T-cell (primary cell): ENCODE measurements at regions not wholly inside any gene's neighbourhood (a gene's known extent, or its start where the extent isn't known, plus 50 kb on each side); places are given as distances from the start of the nearest gene placed in this dataset.

Experiments used
- ATAC-seq, 4 experiments: fragments of 200-7000 bp in 3 of 4; fragments of 150-1000 bp in 1 of 4; cut with Tn5 transposase; replicated peaks in 1 of 4; 1 replicate in 3 of 4; 2 replicates in 1 of 4; pipeline ENCODE4 v1.10.0; 2021; ENCODE audit warnings: moderate library complexity in 3 of 4, mild to moderate bottlenecking in 2 of 4, moderate number of reproducible peaks in 1 of 4
- CTCF ChIA-PET, 2 donors: fragments of 300-600 bp; sonication (Branson Sonifier 250); formaldehyde crosslinking; loops; one replicate each; lab custom pipeline; 2022; ENCODE audit warnings: antibody characterized with exemption in 2 of 2; lab: Charles Lee
- POLR2A ChIA-PET, 2 donors: fragments of 300-600 bp; sonication (Branson Sonifier 250); formaldehyde crosslinking; loops; one replicate each; lab custom pipeline; 2022; ENCODE audit warnings: antibody characterized with exemption in 2 of 2; lab: Charles Lee
- DNase-seq, 35 experiments: peaks; one replicate each; pipeline versions ENCODE4 v3.0.0 to v3.0.0-alpha.2; 2013 to 2023
- H3K27ac ChIP-seq: one replicate; pipeline ENCODE4 v1.5.1; 2013; ENCODE audit warnings: low read length
- H3K27me3 ChIP-seq, 2 experiments: replicated peaks in 1 of 2; 1 replicate in 1 of 2; 2 replicates in 1 of 2; pipeline versions ENCODE4 v1.6.1 to v1.7.0; 2013; ENCODE audit warnings: low read length in 1 of 2, mixed read lengths in 1 of 2; ENCODE audit not compliant: control insufficient read depth in 2 of 2, insufficient read depth in 2 of 2; ENCODE audit errors: extremely low read depth in 1 of 2
- H3K36me3 ChIP-seq, 2 donors: 1 replicate in 1 of 2; 2 replicates in 1 of 2; pipeline versions ENCODE4 v1.6.1 to v1.7.0; 2013; ENCODE audit warnings: low read length in 1 of 2; ENCODE audit not compliant: control insufficient read depth in 2 of 2, insufficient read depth in 1 of 2; ENCODE audit errors: extremely low read depth in 1 of 2
- H3K4me1 ChIP-seq, 2 experiments: 1 replicate in 1 of 2; 2 replicates in 1 of 2; pipeline versions ENCODE4 v1.6.1 to v1.7.0; 2013; ENCODE audit warnings: low read length in 2 of 2, mixed read lengths in 1 of 2; ENCODE audit not compliant: insufficient read depth in 2 of 2, control insufficient read depth in 1 of 2; ENCODE audit errors: extremely low read depth in 1 of 2
- H3K4me3 ChIP-seq, 2 donors: 1 replicate in 1 of 2; 2 replicates in 1 of 2; pipeline versions ENCODE4 v1.5.1 to v1.7.0; 2013; ENCODE audit warnings: mild to moderate bottlenecking in 2 of 2, low read length in 1 of 2, moderate library complexity in 1 of 2; ENCODE audit not compliant: control insufficient read depth in 1 of 2; ENCODE audit errors: extremely low read depth in 1 of 2
- H3K9me3 ChIP-seq: 2 replicates; pipeline ENCODE4 v1.7.0; 2013
- H3K27ac Mint-ChIP-seq, 2 donors: one replicate each; pipeline ENCODE4 v1.8.0; 2020 to 2021; ENCODE audit warnings: mild to moderate bottlenecking in 2 of 2, mixed read lengths in 2 of 2
- H3K27me3 Mint-ChIP-seq, 2 donors: one replicate each; pipeline ENCODE4 v1.8.0; 2021 to 2022; ENCODE audit warnings: mixed read lengths in 2 of 2
- H3K36me3 Mint-ChIP-seq: one replicate; pipeline ENCODE4 v1.8.0; 2021; ENCODE audit warnings: mixed read lengths
- H3K4me1 Mint-ChIP-seq, 3 donors: one replicate each; pipeline ENCODE4 v1.8.0; 2020 to 2022; ENCODE audit warnings: mixed read lengths in 3 of 3, mild to moderate bottlenecking in 1 of 3
- H3K4me3 Mint-ChIP-seq, 3 donors: one replicate each; pipeline ENCODE4 v1.8.0; 2020 to 2022; ENCODE audit warnings: mild to moderate bottlenecking in 3 of 3, mixed read lengths in 3 of 3, moderate library complexity in 3 of 3
- H3K9me3 Mint-ChIP-seq, 3 donors: one replicate each; pipeline ENCODE4 v1.8.0; 2020 to 2022; ENCODE audit warnings: mixed read lengths in 3 of 3
- WGBS: methylation state at CpG from one replicate; pipeline ENCODE4 v1.1.5; 2013; ENCODE audit warnings: missing lambda C conversion rate; ENCODE audit not compliant: insufficient coverage; 5-methylcytosine and 5-hydroxymethylcytosine counted together

GRCh38 chr14:25622763-25623162 is 572.8 kb upstream of the STXBP6 start:
- H3K27ac Mint-ChIP-seq: no peak overlapping the region
- POLR2A ChIA-PET: no interaction called here
- DNase-seq (no peak), ATAC-seq (no peak)
- no peaks in the 10 kb centered on the region for H3K4me1 Mint-ChIP-seq
- no peaks in the 10 kb centered on the region for H3K9me3 ChIP-seq
- no peaks in the 10 kb centered on the region for H3K36me3 Mint-ChIP-seq
- no peak overlapping the region for H3K4me3 ChIP-seq
- no peak overlapping the region for H3K4me3 Mint-ChIP-seq
- CTCF ChIA-PET: no interaction called here
- H3K27me3 ChIP-seq: no peaks in the 10 kb centered on the region
- peaks cover 18 to 30% (median 23%) of the 10 kb centered on the region in 3 donors for H3K9me3 Mint-ChIP-seq
- no peaks in the 10 kb centered on the region for H3K27me3 Mint-ChIP-seq
- H3K36me3 ChIP-seq: no peaks in the 10 kb centered on the region
- WGBS: no CpG with 5 or more reads among the region's 1 CpG
- H3K27ac ChIP-seq: no peak overlapping the region
- no peaks in the 10 kb centered on the region for H3K4me1 ChIP-seq

GRCh38 chr14:25620515-25620914 is 570.6 kb upstream of the STXBP6 start:
- Mint-ChIP-seq H3K27ac (no peak overlapping the region), H3K4me1 (no peaks in the 10 kb centered on the region), H3K9me3 (peaks cover 21 to 42% (median 35%) of the 10 kb centered on the region in 3 donors), H3K36me3 (no peaks in the 10 kb centered on the region), H3K4me3 (no peak overlapping the region), H3K27me3 (no peaks in the 10 kb centered on the region)
- Histone ChIP-seq H3K27ac (no peak overlapping the region), H3K4me1 (no peaks in the 10 kb centered on the region), H3K9me3 (no peaks in the 10 kb centered on the region), H3K27me3 (no peaks in the 10 kb centered on the region), H3K36me3 (no peaks in the 10 kb centered on the region), H3K4me3 (no peak overlapping the region)
- ATAC-seq (no peak), DNase-seq (no peak)
- CTCF ChIA-PET: no interaction called here
- POLR2A ChIA-PET: no interaction called here

GRCh38 chr14:25615174-25615573 is 565.2 kb upstream of the STXBP6 start:
- Mint-ChIP-seq H3K4me1 (no peaks in the 10 kb centered on the region), H3K4me3 (no peak overlapping the region), H3K27me3 (no peaks in the 10 kb centered on the region), H3K9me3 (peaks cover 12 to 48% (median 37%) of the 10 kb centered on the region in 3 donors), H3K36me3 (no peaks in the 10 kb centered on the region), H3K27ac (no peak overlapping the region)
- no peak overlapping the region for H3K4me3 ChIP-seq
- DNase-seq: no peak
- no peak for ATAC-seq
- H3K9me3 ChIP-seq: no peaks in the 10 kb centered on the region
- H3K27ac ChIP-seq: no peak overlapping the region
- ChIA-PET POLR2A (no interaction called here), CTCF (no interaction called here)
- no peaks in the 10 kb centered on the region for H3K4me1 ChIP-seq
- no peaks in the 10 kb centered on the region for H3K27me3 ChIP-seq
- no peaks in the 10 kb centered on the region for H3K36me3 ChIP-seq

GRCh38 chr14:25607192-25607591 is 557.2 kb upstream of the STXBP6 start:
- Mint-ChIP-seq H3K27ac (no peak overlapping the region), H3K36me3 (no peaks in the 10 kb centered on the region), H3K27me3 (no peaks in the 10 kb centered on the region), H3K9me3 (peaks cover 12 to 22% (median 17%) of the 10 kb centered on the region in 3 donors), H3K4me1 (no peaks in the 10 kb centered on the region), H3K4me3 (no peak overlapping the region)
- no peak overlapping the region for H3K4me3 ChIP-seq
- no peak for ATAC-seq
- 25% methylated on average over 3 of the region's 3 CpGs for WGBS
- DNase-seq: no peak
- H3K27ac ChIP-seq: no peak overlapping the region
- ChIA-PET POLR2A (no interaction called here), CTCF (no interaction called here)
- no peaks in the 10 kb centered on the region for H3K36me3 ChIP-seq
- no peaks in the 10 kb centered on the region for H3K4me1 ChIP-seq
- H3K9me3 ChIP-seq: no peaks in the 10 kb centered on the region
- H3K27me3 ChIP-seq: no peaks in the 10 kb centered on the region

- CTCF ChIA-PET: no interaction called here
- no CpG with 5 or more reads among the region's 1 CpG for WGBS
- ATAC-seq: no peak
- Mint-ChIP-seq H3K4me1 (no peaks in the 10 kb centered on the region), H3K27me3 (no peaks in the 10 kb centered on the region), H3K4me3 (no peak overlapping the region), H3K27ac (no peak overlapping the region), H3K9me3 (peaks cover 24 to 39% (median 34%) of the 10 kb centered on the region in 3 donors), H3K36me3 (no peaks in the 10 kb centered on the region)
- Histone ChIP-seq H3K27ac (no peak overlapping the region), H3K9me3 (peaks cover 2% of the 10 kb centered on the region), H3K4me1 (no peaks in the 10 kb centered on the region), H3K36me3 (no peaks in the 10 kb centered on the region), H3K4me3 (no peak overlapping the region), H3K27me3 (no peaks in the 10 kb centered on the region)
- no peak for DNase-seq
- POLR2A ChIA-PET: interaction anchor here in 1 of 2 donors (0.6 kb wide), 1 partner anchor 259 kb away, joined by 3 read pairs; no protein-coding TSS in a partner anchor
Observed at GRCh38 chr14:25602106-25602505, 552.2 kb upstream of the STXBP6 start.

GRCh38 chr14:25588751-25589150 is 538.8 kb upstream of the STXBP6 start:
- CTCF ChIA-PET: no interaction called here
- H3K27ac Mint-ChIP-seq: no peak overlapping the region

GRCh38 chr14:25574628-25575325 is 524.8 kb upstream of the STXBP6 start:
- Mint-ChIP-seq H3K4me1 (no peaks in the 10 kb centered on the region), H3K9me3 (peaks cover 0 to 12% (median 4%) of the 10 kb centered on the region in 3 donors), H3K4me3 (no peak overlapping the region), H3K36me3 (no peaks in the 10 kb centered on the region), H3K27me3 (no peaks in the 10 kb centered on the region), H3K27ac (no peak overlapping the region)
- no peak overlapping the region for H3K4me3 ChIP-seq
- WGBS: 70% methylated on average over 4 of the region's 5 CpGs
- no peaks in the 10 kb centered on the region for H3K36me3 ChIP-seq
- H3K27me3 ChIP-seq: no peaks in the 10 kb centered on the region
- H3K9me3 ChIP-seq: no peaks in the 10 kb centered on the region
- ChIA-PET CTCF (no interaction called here), POLR2A (no interaction called here)
- ATAC-seq (no peak), DNase-seq (no peak)
- no peak overlapping the region for H3K27ac ChIP-seq
- no peaks in the 10 kb centered on the region for H3K4me1 ChIP-seq

More at GRCh38 chr14:25588751-25589150, 538.8 kb upstream of the STXBP6 start:
- Histone ChIP-seq H3K4me3 (no peak overlapping the region), H3K4me1 (no peaks in the 10 kb centered on the region), H3K9me3 (no peaks in the 10 kb centered on the region), H3K27ac (no peak overlapping the region), H3K27me3 (no peaks in the 10 kb centered on the region), H3K36me3 (no peaks in the 10 kb centered on the region)
- ATAC-seq: no peak
- Mint-ChIP-seq H3K27me3 (no peaks in the 10 kb centered on the region), H3K4me3 (no peak overlapping the region), H3K4me1 (no peaks in the 10 kb centered on the region), H3K9me3 (peaks cover 2 to 31% (median 16%) of the 10 kb centered on the region in 3 donors), H3K36me3 (no peaks in the 10 kb centered on the region)
- POLR2A ChIA-PET: no interaction called here
- WGBS: 90% methylated on average over 1 of the region's 3 CpGs
- no peak for DNase-seq
